ENCODE measurements at regions not wholly inside any gene's neighbourhood (a gene's known extent, or its start where the extent isn't known, plus 50 kb on each side); places are given as distances from the start of the nearest gene placed in this dataset.

GRCh38 chr22:19644314-19645223 lies 69.7 kb upstream of the SEPTIN5 start (continued):
- TF ChIP-seq MGA (IDR thresholded peaks at IDR 0.05) (peak; percentile 37; the same call in 1 of the 2 replicates), HNRNPK (IDR thresholded peaks at IDR 0.05; ENCODE audit: low read depth, low read length, poor library complexity, severe bottlenecking) (no peak), POLR2G (IDR thresholded peaks at IDR 0.05; ENCODE audit: low read depth, low read length) (no peak), ZNF668 (CRISPR knock-in tag; IDR thresholded peaks at IDR 0.05) (peak; percentile 69; the same call in 1 of the 2 replicates), RREB1 (CRISPR knock-in tag; IDR thresholded peaks at IDR 0.05) (peak; percentile 69; the same call in 1 of the 2 replicates), HOXB6 (CRISPR knock-in tag; IDR thresholded peaks at IDR 0.05; ENCODE audit: borderline replicate concordance) (peak; percentile 37; the same call in 1 of the 2 replicates), KDM5B (IDR thresholded peaks at IDR 0.05; ENCODE audit: insufficient replicate concordance, low read depth, low read length) (peak; percentile 19)
